HCT116 (cell line): ENCODE measurements at regions not wholly inside any gene's neighbourhood (a gene's known extent, or its start where the extent isn't known, plus 50 kb on each side); places are given as distances from the start of the nearest gene placed in this dataset.
A peak's percentile ranks its signal among the peaks of the same experiment; 100 is the strongest.

Experiments used
- ATAC-seq: fragments of 200-7000 bp; cut with Tn5 transposase; 2 replicates; pipeline ENCODE4 v1.9.1; 2020; ENCODE audit warnings: mild to moderate bottlenecking, moderate library complexity
- BruUV-seq: library from RNA; stranded (reverse); fragments of 400-500 nt; replicated peaks from 2 replicates; lab custom pipeline; 2021; lab: Mats Ljungman, UMichigan
- CTCF ChIA-PET: fragments of 300-600 bp; sonication (Branson Sonifier 250); formaldehyde crosslinking; loops from one replicate; lab custom pipeline; 2021; ENCODE audit warnings: antibody characterized with exemption; lab: Charles Lee
- POLR2A ChIA-PET: fragments of 300-600, 350-600 bp; sonication (Branson Sonifier 250); formaldehyde crosslinking; loops from one replicate; lab custom pipeline; 2021; ENCODE audit warnings: antibody characterized with exemption; lab: Charles Lee
- RAD21 ChIA-PET, 2 experiments: fragments of 300-600 bp; sonication (Branson Sonifier 250); formaldehyde crosslinking; loops; one replicate each; lab custom pipeline; 2023; ENCODE audit warnings: low total read pairs in 2 of 2; ENCODE audit not compliant: uncharacterized antibody in 2 of 2, unreplicated experiment in 2 of 2, low non-redundant PET in 1 of 2; lab: Charles Lee
- DNase-seq: peaks from one replicate; pipeline ENCODE4 v3.0.0-alpha.2; 2010; ENCODE audit warnings: low read depth, low spot score
- H2AFZ ChIP-seq: fragments of 200-600 bp; shearing (Covaris generic), sonication (generic); 2 replicates; pipeline ENCODE4 v1.6.1; 2017; ENCODE audit warnings: low read depth, mixed run types, mixed read lengths, antibody characterized with exemption, low read length; ENCODE audit not compliant: poor library complexity, severe bottlenecking
- H3K27ac ChIP-seq: 2 replicates; pipeline ENCODE4 v1.5.1; 2012; ENCODE audit warnings: low read depth, low read length
- H3K27me3 ChIP-seq: fragments of 200-600 bp; sonication (generic); 2 replicates; pipeline ENCODE4 v1.6.1; 2016; ENCODE audit warnings: mixed run types, low read length, mixed read lengths; ENCODE audit not compliant: insufficient read depth
- H3K36me3 ChIP-seq, 2 experiments: fragments of 200-500 bp in 1 of 2; fragments of 200-600 bp in 1 of 2; sonication (Bioruptor generic) in 1 of 2; sonication (generic) in 1 of 2; 2 replicates each; pipeline versions ENCODE4 v1.5.1 to v1.6.1; 2014 to 2016; ENCODE audit warnings: low read length in 2 of 2, inconsistent platforms in 1 of 2, mixed read lengths in 1 of 2, mixed run types in 1 of 2; ENCODE audit not compliant: insufficient read depth in 2 of 2, control insufficient read depth in 1 of 2
- H3K4me1 ChIP-seq, 2 experiments: fragments of 200-600 bp in 1 of 2; sonication (generic) in 1 of 2; 2 replicates each; pipeline versions ENCODE4 v1.5.1 to v1.6.1; 2012 to 2017; ENCODE audit warnings: low read length in 2 of 2, inconsistent platforms in 1 of 2, mild to moderate bottlenecking in 1 of 2, mixed read lengths in 1 of 2, mixed run types in 1 of 2, moderate library complexity in 1 of 2; ENCODE audit not compliant: insufficient read depth in 2 of 2, control insufficient read depth in 1 of 2
- H3K4me2 ChIP-seq: fragments of 200-600 bp; sonication (generic); 2 replicates; pipeline ENCODE4 v1.6.1; 2017; ENCODE audit warnings: mixed run types, low read length, mixed read lengths
- H3K4me3 ChIP-seq, 2 experiments: fragments of 200-600 bp in 1 of 2; sonication (generic) in 1 of 2; replicated peaks in 1 of 2; 2 replicates each; pipeline ENCODE4 v1.5.1; 2011 to 2016; ENCODE audit warnings: low read length in 2 of 2, control low read depth in 1 of 2, low read depth in 1 of 2, mild to moderate bottlenecking in 1 of 2, mixed read lengths in 1 of 2, mixed run types in 1 of 2
- H3K79me2 ChIP-seq: fragments of 200-600 bp; sonication (generic); 2 replicates; pipeline ENCODE4 v1.6.1; 2017; ENCODE audit warnings: mild to moderate bottlenecking, mixed run types, low read length, moderate library complexity, mixed read lengths; ENCODE audit not compliant: insufficient read depth
- H3K9ac ChIP-seq: fragments of 200-600 bp; sonication (generic); 2 replicates; pipeline ENCODE4 v1.6.1; 2016; ENCODE audit warnings: low read length, mixed read lengths
- H3K9me2 ChIP-seq: fragments of 200-600 bp; sonication (generic), shearing (Covaris generic); 2 replicates; pipeline ENCODE4 v1.6.1; 2017; ENCODE audit warnings: mixed run types, mild to moderate bottlenecking, moderate library complexity; ENCODE audit not compliant: insufficient read depth
- H3K9me3 ChIP-seq, 2 experiments: fragments of 200-500 bp in 1 of 2; fragments of 200-600 bp in 1 of 2; sonication (Bioruptor generic) in 1 of 2; sonication (generic) in 1 of 2; 2 replicates each; pipeline ENCODE4 v1.6.1; 2014 to 2017; ENCODE audit warnings: low read length in 2 of 2, mixed read lengths in 2 of 2, inconsistent platforms in 1 of 2, low read depth in 1 of 2, mild to moderate bottlenecking in 1 of 2, mixed run types in 1 of 2, moderate library complexity in 1 of 2; ENCODE audit not compliant: control insufficient read depth in 1 of 2, insufficient read depth in 1 of 2
- H4K20me1 ChIP-seq: fragments of 200-600 bp; sonication (generic), shearing (Covaris generic); 2 replicates; pipeline ENCODE4 v1.6.1; 2017; ENCODE audit warnings: mixed run types, mild to moderate bottlenecking, moderate library complexity; ENCODE audit not compliant: insufficient read depth
- CEBPB ChIP-seq: IDR thresholded peaks from 2 replicates; pipeline ENCODE4 v1.6.1; 2012; ENCODE audit warnings: low read depth
- EGR1 ChIP-seq: IDR thresholded peaks from 2 replicates; pipeline ENCODE4 v1.6.1; 2012; ENCODE audit warnings: low read depth
- ELF1 ChIP-seq: IDR thresholded peaks from 2 replicates; pipeline ENCODE4 v1.6.1; 2012; ENCODE audit warnings: low read depth, borderline replicate concordance
- EZH2phosphoT487 ChIP-seq: fragments of 200-600 bp; IDR thresholded peaks from 2 replicates; pipeline ENCODE4 v1.6.1; 2018; ENCODE audit warnings: antibody characterized with exemption, borderline replicate concordance
- FOSL1 ChIP-seq: IDR thresholded peaks from 2 replicates; pipeline ENCODE4 v1.6.1; 2012; ENCODE audit warnings: low read depth
- JUND ChIP-seq: IDR thresholded peaks from 2 replicates; pipeline ENCODE4 v1.6.1; 2012
- SIN3A ChIP-seq: IDR thresholded peaks from 2 replicates; pipeline ENCODE4 v1.6.1; 2012; ENCODE audit warnings: low read depth
- SRF ChIP-seq: IDR thresholded peaks from 2 replicates; pipeline ENCODE4 v1.6.1; 2012; ENCODE audit warnings: low read depth
- TCF7L2 ChIP-seq: IDR thresholded peaks from 2 replicates; pipeline ENCODE4 v1.7.0; 2011; ENCODE audit warnings: borderline replicate concordance, inconsistent platforms; ENCODE audit not compliant: insufficient read depth, insufficient read length; ENCODE audit errors: extremely low read depth
- ZFX ChIP-seq: fragments of 450-650 bp; IDR thresholded peaks from 2 replicates; pipeline ENCODE4 v1.6.1; 2017
- intact Hi-C: fragments of 100-400 bp; cut with micrococcal nuclease; formaldehyde crosslinking; loops from 2 replicates; pipeline ENCODE4 v1.10.0; 2022
- TF ChIP-seq, protein P1 (sequence below): IDR thresholded peaks from 2 replicates; pipeline ENCODE4 v1.6.1; 2012; ENCODE audit warnings: low read depth
- TF ChIP-seq, protein P2 (sequence below): IDR thresholded peaks from 2 replicates; pipeline ENCODE4 v1.6.1; 2012

DNA sequence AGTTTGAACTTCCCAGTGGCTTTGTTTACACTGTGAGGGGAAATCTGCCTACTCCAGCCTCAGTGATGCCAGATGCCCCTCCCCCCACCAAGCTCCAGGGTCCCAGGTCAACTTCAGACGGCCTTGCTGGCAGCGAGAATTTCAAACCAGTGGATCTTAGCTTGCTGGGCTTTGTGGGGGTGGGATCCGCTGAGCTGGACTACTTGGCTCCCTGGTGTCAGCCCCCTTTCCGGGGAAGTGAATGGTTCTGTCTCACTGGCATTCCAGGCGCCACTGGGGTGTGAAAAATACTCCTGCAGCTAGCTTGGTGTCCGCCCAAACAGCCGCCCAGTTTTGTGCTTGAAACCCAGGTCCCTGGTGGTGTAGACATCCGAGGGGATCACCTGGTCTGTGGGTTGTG is 70.0 kb upstream of the NEUROD1 start (continued):
- no peak for TF ChIP-seq FOSL1
- TF ChIP-seq SRF = no peak
- TF ChIP-seq JUND = no peak
- TF ChIP-seq SIN3A = no peak
- TF ChIP-seq ELF1 = no peak
- TF ChIP-seq EZH2phosphoT487 = no peak

DNA sequence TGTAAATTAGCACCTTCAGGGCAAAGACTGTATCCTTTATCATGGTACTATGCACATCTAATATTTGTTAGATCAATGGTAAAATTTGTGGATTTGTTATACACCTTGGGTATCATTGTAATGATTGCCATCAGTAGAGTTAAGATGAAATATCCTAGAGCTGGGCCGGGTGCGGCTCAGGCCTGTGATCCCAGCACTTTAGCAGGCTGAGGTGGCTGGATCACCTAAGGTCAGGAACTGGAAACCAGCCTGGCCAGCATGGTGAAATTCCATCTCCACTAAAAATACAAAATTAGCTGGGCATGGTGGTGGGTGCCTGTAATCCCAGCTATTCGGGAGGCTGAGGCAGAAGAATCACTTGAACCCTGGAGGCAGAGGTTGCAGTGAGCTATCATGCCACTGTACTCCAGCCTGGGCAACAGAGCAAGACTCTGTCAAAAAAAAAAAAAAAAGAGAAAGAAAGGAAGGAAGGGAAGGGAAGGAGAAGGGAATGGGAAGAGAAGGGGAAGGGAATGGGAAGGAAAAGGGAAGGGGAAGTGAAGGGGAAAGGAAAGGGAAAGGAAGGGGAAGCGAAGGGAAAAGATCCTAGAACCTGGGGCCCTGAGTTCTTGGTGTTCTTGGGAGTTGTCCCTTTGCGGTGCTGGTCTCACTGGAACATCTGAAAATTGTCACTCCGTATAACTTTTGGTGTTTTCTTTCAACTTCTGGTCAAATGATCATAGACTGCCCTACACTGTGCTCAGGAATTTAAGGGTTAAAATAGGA is 71.1 kb upstream of the NEUROD1 start:
- H3K9me2 ChIP-seq = no peaks in the 10 kb centered on the region
- peaks cover 6 to 52% of the 10 kb centered on the region in 2 experiments; a peak in 3 of 4 replicates for H3K4me1 ChIP-seq
- peaks cover 0 to 17% of the 10 kb centered on the region in 2 experiments; a peak in 2 of 4 replicates for H3K36me3 ChIP-seq
- no peaks in the 10 kb centered on the region for H4K20me1 ChIP-seq
- H3K27me3 ChIP-seq = no peaks in the 10 kb centered on the region
- H2AFZ ChIP-seq = peak overlapping the region; percentile 71
- peaks cover 0 to 8% of the 10 kb centered on the region in 2 experiments; a peak in 1 of 4 replicates for H3K9me3 ChIP-seq
- intact Hi-C loops = no loop called here
- no peak overlapping the region for H3K4me2 ChIP-seq
- no peak for DNase-seq
- ChIA-PET POLR2A (no interaction called here), CTCF (interaction anchor here (0.7 kb wide), 1 partner anchor 1484 kb away, joined by 3 read pairs; no protein-coding TSS in a partner anchor), RAD21 (no interaction called here)
- ATAC-seq = no peak
- no peak overlapping the region for H3K4me3 ChIP-seq
- H3K27ac ChIP-seq = no peak overlapping the region
- BruUV-seq = no TSS peak
- no peak overlapping the region for H3K9ac ChIP-seq
- no peaks in the 10 kb centered on the region for H3K79me2 ChIP-seq
- no peak for TF ChIP-seq FOSL1
- TF ChIP-seq, protein P1, sequence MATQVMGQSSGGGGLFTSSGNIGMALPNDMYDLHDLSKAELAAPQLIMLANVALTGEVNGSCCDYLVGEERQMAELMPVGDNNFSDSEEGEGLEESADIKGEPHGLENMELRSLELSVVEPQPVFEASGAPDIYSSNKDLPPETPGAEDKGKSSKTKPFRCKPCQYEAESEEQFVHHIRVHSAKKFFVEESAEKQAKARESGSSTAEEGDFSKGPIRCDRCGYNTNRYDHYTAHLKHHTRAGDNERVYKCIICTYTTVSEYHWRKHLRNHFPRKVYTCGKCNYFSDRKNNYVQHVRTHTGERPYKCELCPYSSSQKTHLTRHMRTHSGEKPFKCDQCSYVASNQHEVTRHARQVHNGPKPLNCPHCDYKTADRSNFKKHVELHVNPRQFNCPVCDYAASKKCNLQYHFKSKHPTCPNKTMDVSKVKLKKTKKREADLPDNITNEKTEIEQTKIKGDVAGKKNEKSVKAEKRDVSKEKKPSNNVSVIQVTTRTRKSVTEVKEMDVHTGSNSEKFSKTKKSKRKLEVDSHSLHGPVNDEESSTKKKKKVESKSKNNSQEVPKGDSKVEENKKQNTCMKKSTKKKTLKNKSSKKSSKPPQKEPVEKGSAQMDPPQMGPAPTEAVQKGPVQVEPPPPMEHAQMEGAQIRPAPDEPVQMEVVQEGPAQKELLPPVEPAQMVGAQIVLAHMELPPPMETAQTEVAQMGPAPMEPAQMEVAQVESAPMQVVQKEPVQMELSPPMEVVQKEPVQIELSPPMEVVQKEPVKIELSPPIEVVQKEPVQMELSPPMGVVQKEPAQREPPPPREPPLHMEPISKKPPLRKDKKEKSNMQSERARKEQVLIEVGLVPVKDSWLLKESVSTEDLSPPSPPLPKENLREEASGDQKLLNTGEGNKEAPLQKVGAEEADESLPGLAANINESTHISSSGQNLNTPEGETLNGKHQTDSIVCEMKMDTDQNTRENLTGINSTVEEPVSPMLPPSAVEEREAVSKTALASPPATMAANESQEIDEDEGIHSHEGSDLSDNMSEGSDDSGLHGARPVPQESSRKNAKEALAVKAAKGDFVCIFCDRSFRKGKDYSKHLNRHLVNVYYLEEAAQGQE = no peak
- TF ChIP-seq, protein P2, sequence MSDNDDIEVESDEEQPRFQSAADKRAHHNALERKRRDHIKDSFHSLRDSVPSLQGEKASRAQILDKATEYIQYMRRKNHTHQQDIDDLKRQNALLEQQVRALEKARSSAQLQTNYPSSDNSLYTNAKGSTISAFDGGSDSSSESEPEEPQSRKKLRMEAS = no peak
- no peak for TF ChIP-seq ZFX
- TF ChIP-seq CEBPB = no peak
- no peak for TF ChIP-seq SRF
- no peak for TF ChIP-seq EGR1
- no peak for TF ChIP-seq SIN3A
- TF ChIP-seq TCF7L2 = no peak
